ENCODE measurements at regions not wholly inside any gene's neighbourhood (a gene's known extent, or its start where the extent isn't known, plus 50 kb on each side); places are given as distances from the start of the nearest gene placed in this dataset.

DNA sequence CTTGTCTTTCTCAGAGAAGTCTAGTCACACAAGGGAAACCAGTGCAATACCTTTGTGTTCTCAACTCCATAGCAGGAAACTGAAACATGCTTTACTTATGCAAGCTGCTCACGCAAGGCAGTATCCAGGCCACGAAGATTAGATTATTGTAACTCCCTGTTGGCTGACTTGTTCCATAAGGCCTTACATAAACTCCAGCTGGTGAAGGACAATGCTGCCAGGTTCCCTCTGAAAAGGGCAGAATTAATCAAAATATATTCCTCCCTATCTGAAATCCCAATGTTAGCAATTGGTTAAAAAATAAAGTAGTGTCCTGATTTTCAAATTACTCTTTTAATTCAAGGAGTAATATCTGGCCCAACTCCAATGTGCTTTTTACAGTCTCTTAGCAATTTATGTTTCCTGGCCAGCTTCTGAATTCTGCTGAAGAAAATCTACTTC is 966.6 kb downstream of the HACE1 start:
- no peak for DNase-seq
- Histone ChIP-seq H3K27me3 (ENCODE audit: low read depth) (no peaks in the 10 kb centered on the region), H3K36me3 (no peaks in the 10 kb centered on the region), H3K4me1 (no peaks in the 10 kb centered on the region), H3K27ac (replicated peaks) (no peak overlapping the region), H3K4me3 (no peak overlapping the region), H3K9me3 (replicated peaks) (peaks cover 17% of the 10 kb centered on the region)
- intact Hi-C loops (cut with micrococcal nuclease): no loop called here
- TF ChIP-seq, protein P1, sequence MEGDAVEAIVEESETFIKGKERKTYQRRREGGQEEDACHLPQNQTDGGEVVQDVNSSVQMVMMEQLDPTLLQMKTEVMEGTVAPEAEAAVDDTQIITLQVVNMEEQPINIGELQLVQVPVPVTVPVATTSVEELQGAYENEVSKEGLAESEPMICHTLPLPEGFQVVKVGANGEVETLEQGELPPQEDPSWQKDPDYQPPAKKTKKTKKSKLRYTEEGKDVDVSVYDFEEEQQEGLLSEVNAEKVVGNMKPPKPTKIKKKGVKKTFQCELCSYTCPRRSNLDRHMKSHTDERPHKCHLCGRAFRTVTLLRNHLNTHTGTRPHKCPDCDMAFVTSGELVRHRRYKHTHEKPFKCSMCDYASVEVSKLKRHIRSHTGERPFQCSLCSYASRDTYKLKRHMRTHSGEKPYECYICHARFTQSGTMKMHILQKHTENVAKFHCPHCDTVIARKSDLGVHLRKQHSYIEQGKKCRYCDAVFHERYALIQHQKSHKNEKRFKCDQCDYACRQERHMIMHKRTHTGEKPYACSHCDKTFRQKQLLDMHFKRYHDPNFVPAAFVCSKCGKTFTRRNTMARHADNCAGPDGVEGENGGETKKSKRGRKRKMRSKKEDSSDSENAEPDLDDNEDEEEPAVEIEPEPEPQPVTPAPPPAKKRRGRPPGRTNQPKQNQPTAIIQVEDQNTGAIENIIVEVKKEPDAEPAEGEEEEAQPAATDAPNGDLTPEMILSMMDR (IDR thresholded peaks at IDR 0.05; ENCODE audit: borderline replicate concordance): no peak

DNA sequence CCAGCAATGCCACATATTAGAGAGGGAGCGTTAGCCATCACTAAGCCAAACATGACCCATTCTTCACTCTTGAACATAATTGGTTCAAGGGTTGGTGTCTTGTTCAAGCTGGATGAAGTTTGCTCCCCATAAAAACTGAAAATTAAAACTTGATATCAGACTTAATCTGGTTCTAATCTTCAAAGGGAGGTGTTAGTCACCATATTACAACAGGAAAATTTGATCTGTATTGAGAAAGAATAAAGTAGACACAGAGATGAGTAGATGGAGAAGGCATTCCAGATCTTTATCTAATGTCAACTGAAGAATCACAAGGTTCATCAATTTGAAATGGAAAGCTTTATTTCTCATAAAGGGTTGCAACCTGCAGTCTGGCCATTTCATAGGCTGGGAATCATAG is 972.8 kb downstream of the HACE1 start:
- Histone ChIP-seq H3K36me3 (no peaks in the 10 kb centered on the region), H3K4me1 (no peaks in the 10 kb centered on the region), H3K27me3 (ENCODE audit: low read depth) (no peaks in the 10 kb centered on the region), H3K27ac (replicated peaks) (no peak overlapping the region), H3K4me3 (no peak overlapping the region), H3K9me3 (replicated peaks) (peaks cover 2% of the 10 kb centered on the region)
- intact Hi-C loops (cut with micrococcal nuclease): no loop called here
- TF ChIP-seq, protein P1 (IDR thresholded peaks at IDR 0.05; ENCODE audit: borderline replicate concordance): no peak
- DNase-seq: no peak

DNA sequence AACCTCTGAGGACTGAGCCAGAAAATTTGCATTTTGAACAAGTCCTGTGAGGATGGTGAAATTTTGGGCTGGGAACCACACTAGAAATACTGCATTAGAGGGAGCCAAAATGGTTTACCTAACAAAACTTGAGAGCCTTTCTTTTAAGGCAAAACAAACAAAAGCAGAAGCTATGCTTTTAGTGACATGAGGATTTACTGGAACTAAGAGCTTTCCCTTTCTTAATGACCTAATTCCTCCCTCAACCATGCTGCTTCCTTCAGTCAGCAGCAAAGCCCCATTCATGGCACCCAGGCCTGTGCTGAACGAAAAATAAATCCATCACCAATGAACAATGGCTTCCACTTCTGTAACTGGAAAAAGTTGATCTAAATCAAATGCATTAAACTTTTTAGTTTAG is 974.3 kb downstream of the HACE1 start:
- TF ChIP-seq, protein P1 (IDR thresholded peaks at IDR 0.05; ENCODE audit: borderline replicate concordance): no peak
- no peak for DNase-seq
- intact Hi-C loops (cut with micrococcal nuclease): no loop called here
- H3K4me1 ChIP-seq: no peaks in the 10 kb centered on the region
- H3K4me3 ChIP-seq: no peak overlapping the region
- H3K9me3 ChIP-seq (replicated peaks): peaks cover 6% of the 10 kb centered on the region
- H3K27ac ChIP-seq (replicated peaks): no peak overlapping the region
- no peaks in the 10 kb centered on the region for H3K27me3 ChIP-seq (ENCODE audit: low read depth)
- H3K36me3 ChIP-seq: no peaks in the 10 kb centered on the region

DNA sequence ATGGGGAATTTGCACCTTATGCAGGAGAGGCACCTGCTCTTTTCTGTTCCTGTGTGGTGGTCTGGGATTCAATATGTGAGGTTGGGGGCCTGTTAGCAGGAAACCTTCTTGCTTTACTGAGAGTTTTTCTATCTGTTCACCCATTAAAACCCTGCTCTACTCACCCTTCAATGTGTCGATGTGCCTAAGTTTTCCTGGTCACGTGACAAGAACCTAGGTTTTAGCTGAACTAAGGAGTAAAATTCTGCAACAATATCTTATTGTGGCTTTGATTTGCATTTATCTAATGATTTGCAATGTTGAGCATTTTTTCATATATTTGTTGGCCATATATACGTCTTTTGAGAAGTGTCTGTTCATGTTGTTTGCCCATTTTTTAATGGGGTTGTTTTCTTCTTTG is 979.9 kb downstream of the HACE1 start:
- intact Hi-C loops (cut with micrococcal nuclease): no loop called here
- H3K4me3 ChIP-seq: no peak overlapping the region
- H3K27me3 ChIP-seq (ENCODE audit: low read depth): no peaks in the 10 kb centered on the region
- no peaks in the 10 kb centered on the region for H3K36me3 ChIP-seq
- TF ChIP-seq, protein P1 (IDR thresholded peaks at IDR 0.05; ENCODE audit: borderline replicate concordance): no peak
- H3K4me1 ChIP-seq: no peaks in the 10 kb centered on the region
- H3K27ac ChIP-seq (replicated peaks): no peak overlapping the region
- peaks cover 36% of the 10 kb centered on the region for H3K9me3 ChIP-seq (replicated peaks)
- no peak for DNase-seq

DNA sequence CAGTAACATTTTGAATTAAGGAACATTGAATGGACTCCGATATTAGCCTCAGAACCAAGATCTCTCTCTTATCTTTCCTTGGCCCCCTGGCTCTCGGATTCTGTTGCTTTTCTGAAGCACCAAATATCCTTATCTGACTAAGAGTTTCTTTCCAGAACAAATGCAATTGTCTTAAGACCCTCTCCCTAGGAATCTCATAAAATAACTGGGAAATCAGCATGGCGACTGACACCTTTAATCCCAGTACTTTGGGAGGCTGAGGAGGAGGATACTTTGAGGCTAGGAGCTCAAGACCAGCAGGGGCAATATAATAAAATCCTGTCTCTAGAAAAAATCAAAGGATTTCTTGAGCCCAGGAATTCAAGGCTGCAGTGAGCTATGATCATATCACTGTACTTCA is 984.5 kb downstream of the HACE1 start:
- H3K36me3 ChIP-seq: no peaks in the 10 kb centered on the region
- DNase-seq: no peak

More for the DNA sequence above, 984.5 kb downstream of the HACE1 start:
- Histone ChIP-seq H3K9me3 (replicated peaks) (peaks cover 29% of the 10 kb centered on the region), H3K27me3 (ENCODE audit: low read depth) (no peaks in the 10 kb centered on the region), H3K27ac (replicated peaks) (no peak overlapping the region), H3K4me1 (no peaks in the 10 kb centered on the region), H3K4me3 (no peak overlapping the region)
- intact Hi-C loops (cut with micrococcal nuclease): no loop called here
- TF ChIP-seq, protein P1 (IDR thresholded peaks at IDR 0.05; ENCODE audit: borderline replicate concordance): no peak

Measured in left ventricle myocardium inferior (tissue), 1 donor.